A673 (cell line): ENCODE measurements at regions not wholly inside any gene's neighbourhood (a gene's known extent, or its start where the extent isn't known, plus 50 kb on each side); places are given as distances from the start of the nearest gene placed in this dataset.
"Not testable (repeated sequence)": the region's sequence is repeated elsewhere in the genome, so short reads cannot be mapped to it uniquely, and the experiment has no call there.

ENCODE experiments used
- CTCF ChIP-seq: fragments of 300-800, 200-600 bp; sonication (generic); conservative IDR thresholded peaks from 2 replicates; pipeline ENCODE4 v1.5.1; 2017; ENCODE audit warnings: low read depth, mild to moderate bottlenecking, antibody characterized with exemption, low read length, moderate library complexity, mixed read lengths
- EZH2 ChIP-seq: fragments of 200-600 bp; sonication (generic); IDR thresholded peaks from 2 replicates; pipeline ENCODE4 v1.6.1; 2017; ENCODE audit warnings: borderline replicate concordance, low read depth, mild to moderate bottlenecking, mixed read lengths, antibody characterized with exemption, low read length; ENCODE audit not compliant: poor library complexity, severe bottlenecking

- not testable (repeated sequence) for TF ChIP-seq CTCF, EZH2
These were observed 243.7 kb upstream of the RASGEF1B start for GRCh38 chr4:81715357-81715756.
